HepG2 (cell line): ENCODE measurements at regions not wholly inside any gene's neighbourhood (a gene's known extent, or its start where the extent isn't known, plus 50 kb on each side); places are given as distances from the start of the nearest gene placed in this dataset.

Experiments
- ATAC-seq: fragments of 200-7000 bp; cut with Tn5 transposase; 3 replicates; pipeline ENCODE4 v1.9.1; 2020; ENCODE audit warnings: mild to moderate bottlenecking, moderate library complexity
- BruUV-seq: library from RNA; stranded (reverse); fragments of 400-500 nt; replicated peaks from 2 replicates; lab custom pipeline; 2021; lab: Mats Ljungman, UMichigan
- CTCF ChIA-PET: fragments of 300-600 bp; formaldehyde crosslinking; extraction: SDS; loops from one replicate; lab custom pipeline; 2021; ENCODE audit warnings: low total read pairs, inconsistent platforms, low intra/inter-chr PET ratio; lab: Yijun Ruan, JAX
- POLR2A ChIA-PET: fragments of 350-600 bp; sonication (Branson Sonifier 250); formaldehyde crosslinking; loops from one replicate; lab custom pipeline; 2020; ENCODE audit warnings: antibody characterized with exemption, inconsistent platforms; lab: Yijun Ruan, JAX
- DNase-seq: peaks from one replicate; pipeline ENCODE4 v3.0.0-alpha.2; 2015; ENCODE audit warnings: low spot score
- FAIRE-seq: peaks from 3 replicates; lab custom pipeline; 2011; peaks lifted over from hg19 to GRCh38; lab: Jason Lieb, UNC
- H2AFZ ChIP-seq: one replicate; pipeline ENCODE4 v1.6.1; 2011; ENCODE audit warnings: low read length, inconsistent platforms
- H3K27ac ChIP-seq: fragments of 300-600 bp; 3 replicates; pipeline ENCODE4 v1.8.0; 2011; ENCODE audit warnings: mixed run types, mild to moderate bottlenecking, mixed read lengths, low read length, inconsistent platforms; ENCODE audit not compliant: insufficient read depth; ENCODE audit errors: extremely low read length
- H3K27me3 ChIP-seq, 2 experiments: fragments of 200-600 bp in 1 of 2; 2 replicates in 1 of 2; 3 replicates in 1 of 2; pipeline versions ENCODE4 v1.6.0 to v1.8.0; 2011; ENCODE audit warnings: low read length in 2 of 2, mild to moderate bottlenecking in 2 of 2, moderate library complexity in 2 of 2, inconsistent platforms in 1 of 2; ENCODE audit not compliant: insufficient read depth in 2 of 2, control insufficient read depth in 1 of 2
- H3K36me3 ChIP-seq, 2 experiments: fragments of 200-600 bp in 1 of 2; replicated peaks in 1 of 2; 2 replicates in 1 of 2; 3 replicates in 1 of 2; pipeline versions ENCODE4 v1.5.1 to v1.8.0; 2011; ENCODE audit warnings: low read length in 2 of 2, inconsistent platforms in 1 of 2; ENCODE audit not compliant: insufficient read depth in 2 of 2, control insufficient read depth in 1 of 2
- H3K4me1 ChIP-seq: 2 replicates; pipeline ENCODE4 v1.5.1; 2012; ENCODE audit warnings: low read length, inconsistent platforms; ENCODE audit not compliant: insufficient read depth
- H3K4me2 ChIP-seq: 2 replicates; pipeline ENCODE4 v1.6.0; 2011; ENCODE audit warnings: low read depth, low read length, inconsistent platforms
- H3K4me3 ChIP-seq, 3 experiments: fragments of 200-600 bp in 1 of 3; sonication (generic), shearing (Covaris generic) in 1 of 3; replicated peaks in 1 of 3; 2 replicates each; pipeline ENCODE4 v1.5.1; 2011 to 2016; ENCODE audit warnings: low read length in 3 of 3, inconsistent platforms in 2 of 3, low read depth in 2 of 3, mild to moderate bottlenecking in 2 of 3, control low read depth in 1 of 3, mixed read lengths in 1 of 3; ENCODE audit not compliant: insufficient read depth in 1 of 3
- H3K79me2 ChIP-seq: one replicate; pipeline ENCODE4 v1.6.1; 2011; ENCODE audit warnings: low read length, inconsistent platforms; ENCODE audit not compliant: insufficient read depth
- H3K9ac ChIP-seq: 2 replicates; pipeline ENCODE4 v1.6.0; 2011; ENCODE audit warnings: mild to moderate bottlenecking, low read depth, low read length, inconsistent platforms; ENCODE audit not compliant: insufficient read depth
- H3K9me3 ChIP-seq: 2 replicates; pipeline ENCODE4 v1.5.1; 2012; ENCODE audit warnings: mild to moderate bottlenecking, low read length
- H4K20me1 ChIP-seq: 2 replicates; pipeline ENCODE4 v1.6.0; 2011; ENCODE audit warnings: inconsistent platforms, mild to moderate bottlenecking, low read length, moderate library complexity; ENCODE audit not compliant: insufficient read depth
- IKZF4 ChIP-seq: sonication (generic); formaldehyde crosslinking; IDR thresholded peaks from 2 replicates; pipeline ENCODE4 v1.5.1; 2020; ENCODE audit warnings: borderline replicate concordance, mild to moderate bottlenecking, low read depth, missing genetic modification reagents; ENCODE audit errors: not compliant biosample characterization
- MED1 ChIP-seq: sonication (generic); formaldehyde crosslinking; IDR thresholded peaks from 2 replicates; pipeline ENCODE4 v1.4.0; 2020; ENCODE audit warnings: missing genetic modification reagents
- RBFOX2 ChIP-seq: fragments of 200-400 bp; formaldehyde crosslinking; IDR thresholded peaks from 2 replicates; pipeline ENCODE4 v1.6.1; 2017; ENCODE audit warnings: low read depth, mild to moderate bottlenecking, low read length
- SP5 ChIP-seq: IDR thresholded peaks from 2 replicates; pipeline ENCODE4 v1.6.1; 2016; ENCODE audit warnings: low read depth, borderline replicate concordance
- TCF12 ChIP-seq, 2 experiments: fragments of 450-650 bp in 1 of 2; sonication (generic) in 1 of 2; formaldehyde crosslinking in 1 of 2; IDR thresholded peaks; 2 replicates each; pipeline versions ENCODE4 v1.6.1 to v1.8.0; 2017 to 2022; ENCODE audit warnings: antibody characterized with exemption in 1 of 2, mild to moderate bottlenecking in 1 of 2, missing genetic modification reagents in 1 of 2, moderate library complexity in 1 of 2
- TMF1 ChIP-seq: sonication (generic); formaldehyde crosslinking; IDR thresholded peaks from 2 replicates; pipeline ENCODE4 v1.8.1; 2022; ENCODE audit warnings: low read depth, missing genetic modification reagents
- ZNF20 ChIP-seq: sonication (generic); formaldehyde crosslinking; IDR thresholded peaks from 2 replicates; pipeline ENCODE4 v1.4.0; 2020; ENCODE audit warnings: mild to moderate bottlenecking, moderate library complexity, missing genetic modification reagents
- ZNF354B ChIP-seq: sonication (generic); formaldehyde crosslinking; IDR thresholded peaks from 2 replicates; pipeline ENCODE4 v1.8.0; 2022; ENCODE audit warnings: mild to moderate bottlenecking, missing genetic modification reagents
- ZNF772 ChIP-seq: sonication (generic); formaldehyde crosslinking; IDR thresholded peaks from 2 replicates; pipeline ENCODE4 v1.5.0; 2020; ENCODE audit warnings: mild to moderate bottlenecking, missing genetic modification reagents
- ZNF841 ChIP-seq: sonication (generic); formaldehyde crosslinking; IDR thresholded peaks from 2 replicates; pipeline ENCODE4 v1.8.1; 2023; ENCODE audit warnings: missing genetic modification reagents, borderline replicate concordance
- ZNF883 ChIP-seq: sonication (generic); formaldehyde crosslinking; IDR thresholded peaks from 2 replicates; pipeline ENCODE4 v1.5.1; 2020; ENCODE audit warnings: mild to moderate bottlenecking, missing genetic modification reagents; ENCODE audit errors: not compliant biosample characterization
- WGBS: methylation state at CpG from one replicate; pipeline ENCODE4 v1.1.6; 2017; ENCODE audit warnings: low lambda C conversion rate; 5-methylcytosine and 5-hydroxymethylcytosine counted together
- in situ Hi-C: cut with HindIII; loops from 2 replicates; pipeline ENCODE4 v1.10.0; 2017; ENCODE audit warnings: low pct_unique_long_range_greater_than_20kb; ENCODE audit not compliant: extremely low pct_ligation_motif_present
- intact Hi-C: fragments of 100-400 bp; cut with micrococcal nuclease; formaldehyde crosslinking; loops from one replicate; pipeline ENCODE4 v1.10.0; 2022; ENCODE audit not compliant: unreplicated experiment
- TF ChIP-seq, protein P1 (sequence below): sonication (generic); formaldehyde crosslinking; IDR thresholded peaks from 2 replicates; pipeline ENCODE4 v1.4.0; 2020; ENCODE audit warnings: missing genetic modification reagents, mild to moderate bottlenecking, borderline replicate concordance
- TF ChIP-seq, protein P2 (sequence below), 2 experiments: sonication (generic) in 1 of 2; formaldehyde crosslinking in 1 of 2; IDR thresholded peaks; 2 replicates each; pipeline versions ENCODE4 v1.6.1 to v1.9.0; 2014 to 2022; ENCODE audit warnings: antibody characterized with exemption in 1 of 2, borderline replicate concordance in 1 of 2, inconsistent platforms in 1 of 2, low read depth in 1 of 2, missing genetic modification reagents in 1 of 2
- TF ChIP-seq, protein P3 (sequence below), 2 experiments: fragments of 450-650 bp in 1 of 2; sonication (generic) in 1 of 2; formaldehyde crosslinking; IDR thresholded peaks; 2 replicates each; pipeline versions ENCODE4 v1.5.0 to v1.8.0; 2020 to 2022; ENCODE audit warnings: mild to moderate bottlenecking in 1 of 2, missing genetic modification reagents in 1 of 2
- TF ChIP-seq, protein P4 (sequence below): sonication (generic); formaldehyde crosslinking; IDR thresholded peaks from 2 replicates; pipeline ENCODE4 v1.5.0; 2020; ENCODE audit warnings: missing genetic modification reagents, mild to moderate bottlenecking, borderline replicate concordance

DNA sequence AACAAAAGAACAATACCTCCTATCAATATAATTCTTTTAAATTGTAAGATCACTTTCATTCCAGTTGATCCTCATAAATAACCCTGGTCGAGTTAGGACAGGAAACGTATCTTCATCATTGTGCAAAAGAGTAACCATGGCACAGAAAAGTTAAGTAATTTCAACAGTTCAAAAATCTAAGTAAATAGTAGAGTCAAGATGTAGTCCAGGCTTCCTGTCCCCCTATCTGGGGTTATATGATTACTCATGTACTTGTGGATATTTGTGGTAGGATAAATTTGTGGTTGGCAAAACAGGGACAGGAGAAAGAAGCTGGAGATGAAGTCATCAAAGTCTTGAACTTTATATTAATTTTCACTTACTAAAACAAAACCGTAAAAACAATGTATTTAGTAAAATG is 772.6 kb downstream of the TSN start:
- POLR2A ChIA-PET, result no interaction called here
- FAIRE-seq, result no peak
- no peaks in the 10 kb centered on the region for H3K27me3 ChIP-seq
- CTCF ChIA-PET, result no interaction called here
- no peak overlapping the region for H3K27ac ChIP-seq
- DNase-seq, result no peak
- H3K4me1 ChIP-seq, result no peaks in the 10 kb centered on the region
- no peaks in the 10 kb centered on the region for H4K20me1 ChIP-seq
- WGBS, result 4% methylated on average over 3 of the region's 3 CpGs
- H3K36me3 ChIP-seq, result no peaks in the 10 kb centered on the region
- no peak overlapping the region for H3K4me3 ChIP-seq
- no peak overlapping the region for H2AFZ ChIP-seq
- no peaks in the 10 kb centered on the region for H3K9me3 ChIP-seq
- no peak overlapping the region for H3K9ac ChIP-seq
- ATAC-seq, result no peak
- no peak overlapping the region for H3K4me2 ChIP-seq
- BruUV-seq, result no TSS peak
- intact Hi-C loops, result no loop called here
- in situ Hi-C loops, result no loop called here
- no peaks in the 10 kb centered on the region for H3K79me2 ChIP-seq
- TF ChIP-seq ZNF841 (CRISPR knock-in tag) (no peak), IKZF4 (CRISPR knock-in tag) (no peak), ZNF20 (no peak), ZNF772 (CRISPR knock-in tag) (no peak), SP5 (CRISPR knock-in tag) (no peak), MED1 (CRISPR knock-in tag) (no peak), ZNF883 (no peak), RBFOX2 (no peak), TMF1 (no peak), ZNF354B (CRISPR knock-in tag) (no peak), TCF12 (IDR thresholded peaks at IDR 0.05) (no peak), TCF12 (CRISPR knock-in tag; IDR thresholded peaks at IDR 0.05) (no peak)
- TF ChIP-seq, protein P1, sequence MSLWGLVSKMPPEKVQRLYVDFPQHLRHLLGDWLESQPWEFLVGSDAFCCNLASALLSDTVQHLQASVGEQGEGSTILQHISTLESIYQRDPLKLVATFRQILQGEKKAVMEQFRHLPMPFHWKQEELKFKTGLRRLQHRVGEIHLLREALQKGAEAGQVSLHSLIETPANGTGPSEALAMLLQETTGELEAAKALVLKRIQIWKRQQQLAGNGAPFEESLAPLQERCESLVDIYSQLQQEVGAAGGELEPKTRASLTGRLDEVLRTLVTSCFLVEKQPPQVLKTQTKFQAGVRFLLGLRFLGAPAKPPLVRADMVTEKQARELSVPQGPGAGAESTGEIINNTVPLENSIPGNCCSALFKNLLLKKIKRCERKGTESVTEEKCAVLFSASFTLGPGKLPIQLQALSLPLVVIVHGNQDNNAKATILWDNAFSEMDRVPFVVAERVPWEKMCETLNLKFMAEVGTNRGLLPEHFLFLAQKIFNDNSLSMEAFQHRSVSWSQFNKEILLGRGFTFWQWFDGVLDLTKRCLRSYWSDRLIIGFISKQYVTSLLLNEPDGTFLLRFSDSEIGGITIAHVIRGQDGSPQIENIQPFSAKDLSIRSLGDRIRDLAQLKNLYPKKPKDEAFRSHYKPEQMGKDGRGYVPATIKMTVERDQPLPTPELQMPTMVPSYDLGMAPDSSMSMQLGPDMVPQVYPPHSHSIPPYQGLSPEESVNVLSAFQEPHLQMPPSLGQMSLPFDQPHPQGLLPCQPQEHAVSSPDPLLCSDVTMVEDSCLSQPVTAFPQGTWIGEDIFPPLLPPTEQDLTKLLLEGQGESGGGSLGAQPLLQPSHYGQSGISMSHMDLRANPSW (CRISPR knock-in tag), result no peak
- TF ChIP-seq, protein P2, sequence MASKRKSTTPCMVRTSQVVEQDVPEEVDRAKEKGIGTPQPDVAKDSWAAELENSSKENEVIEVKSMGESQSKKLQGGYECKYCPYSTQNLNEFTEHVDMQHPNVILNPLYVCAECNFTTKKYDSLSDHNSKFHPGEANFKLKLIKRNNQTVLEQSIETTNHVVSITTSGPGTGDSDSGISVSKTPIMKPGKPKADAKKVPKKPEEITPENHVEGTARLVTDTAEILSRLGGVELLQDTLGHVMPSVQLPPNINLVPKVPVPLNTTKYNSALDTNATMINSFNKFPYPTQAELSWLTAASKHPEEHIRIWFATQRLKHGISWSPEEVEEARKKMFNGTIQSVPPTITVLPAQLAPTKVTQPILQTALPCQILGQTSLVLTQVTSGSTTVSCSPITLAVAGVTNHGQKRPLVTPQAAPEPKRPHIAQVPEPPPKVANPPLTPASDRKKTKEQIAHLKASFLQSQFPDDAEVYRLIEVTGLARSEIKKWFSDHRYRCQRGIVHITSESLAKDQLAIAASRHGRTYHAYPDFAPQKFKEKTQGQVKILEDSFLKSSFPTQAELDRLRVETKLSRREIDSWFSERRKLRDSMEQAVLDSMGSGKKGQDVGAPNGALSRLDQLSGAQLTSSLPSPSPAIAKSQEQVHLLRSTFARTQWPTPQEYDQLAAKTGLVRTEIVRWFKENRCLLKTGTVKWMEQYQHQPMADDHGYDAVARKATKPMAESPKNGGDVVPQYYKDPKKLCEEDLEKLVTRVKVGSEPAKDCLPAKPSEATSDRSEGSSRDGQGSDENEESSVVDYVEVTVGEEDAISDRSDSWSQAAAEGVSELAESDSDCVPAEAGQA (IDR thresholded peaks at IDR 0.05; ENCODE audit: low read depth), result no peak
- TF ChIP-seq, protein P2 (CRISPR knock-in tag; IDR thresholded peaks at IDR 0.05; ENCODE audit: borderline replicate concordance), result no peak
- TF ChIP-seq, protein P3, sequence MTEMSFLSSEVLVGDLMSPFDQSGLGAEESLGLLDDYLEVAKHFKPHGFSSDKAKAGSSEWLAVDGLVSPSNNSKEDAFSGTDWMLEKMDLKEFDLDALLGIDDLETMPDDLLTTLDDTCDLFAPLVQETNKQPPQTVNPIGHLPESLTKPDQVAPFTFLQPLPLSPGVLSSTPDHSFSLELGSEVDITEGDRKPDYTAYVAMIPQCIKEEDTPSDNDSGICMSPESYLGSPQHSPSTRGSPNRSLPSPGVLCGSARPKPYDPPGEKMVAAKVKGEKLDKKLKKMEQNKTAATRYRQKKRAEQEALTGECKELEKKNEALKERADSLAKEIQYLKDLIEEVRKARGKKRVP (CRISPR knock-in tag; IDR thresholded peaks at IDR 0.05), result no peak
- TF ChIP-seq, protein P4, sequence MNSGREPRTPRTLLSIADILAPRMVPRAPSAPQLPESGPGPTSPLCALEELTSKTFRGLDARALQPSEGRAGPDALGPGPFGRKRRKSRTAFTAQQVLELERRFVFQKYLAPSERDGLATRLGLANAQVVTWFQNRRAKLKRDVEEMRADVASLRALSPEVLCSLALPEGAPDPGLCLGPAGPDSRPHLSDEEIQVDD, result no peak
